GM23338 (cell line): ENCODE measurements at regions not wholly inside any gene's neighbourhood (a gene's known extent, or its start where the extent isn't known, plus 50 kb on each side); places are given as distances from the start of the nearest gene placed in this dataset.

Experiments used
- ATAC-seq: fragments of 200-7000 bp; cut with Tn5 transposase; 3 replicates; pipeline ENCODE4 v1.9.1; 2020
- DNase-seq: peaks from one replicate; pipeline ENCODE4 v3.0.0-alpha.2; 2015; ENCODE audit warnings: low spot score
- H2AFZ ChIP-seq: fragments of 200-600 bp; sonication (generic); 2 replicates; pipeline ENCODE4 v1.8.0; 2016; ENCODE audit warnings: antibody characterized with exemption, mild to moderate bottlenecking, moderate library complexity
- H3F3A ChIP-seq: fragments of 200-600 bp; sonication (generic); replicated peaks from 2 replicates; pipeline ENCODE4 v1.8.0; 2017; ENCODE audit warnings: antibody characterized with exemption, mixed run types, low read depth
- H3K27ac ChIP-seq: fragments of 200-600 bp; sonication (generic); 2 replicates; pipeline ENCODE4 v1.6.1; 2016; ENCODE audit warnings: low read depth
- H3K27me3 ChIP-seq: fragments of 200-600 bp; sonication (generic); 2 replicates; pipeline ENCODE4 v1.8.0; 2016; ENCODE audit warnings: mild to moderate bottlenecking, mixed run types, moderate library complexity; ENCODE audit not compliant: insufficient read depth
- H3K36me3 ChIP-seq: fragments of 200-600 bp; sonication (generic); 2 replicates; pipeline ENCODE4 v1.8.0; 2016; ENCODE audit warnings: mild to moderate bottlenecking; ENCODE audit not compliant: insufficient read depth
- H3K4me1 ChIP-seq: fragments of 200-600 bp; sonication (generic); 2 replicates; pipeline ENCODE4 v1.8.0; 2016; ENCODE audit warnings: mild to moderate bottlenecking, moderate library complexity; ENCODE audit not compliant: insufficient read depth
- H3K4me2 ChIP-seq: fragments of 200-600 bp; sonication (generic); 2 replicates; pipeline ENCODE4 v1.7.1; 2017; ENCODE audit warnings: mixed run types
- H3K4me3 ChIP-seq: fragments of 200-600 bp; sonication (generic); 2 replicates; pipeline ENCODE4 v1.6.1; 2016; ENCODE audit warnings: mixed run types
- H3K79me2 ChIP-seq: fragments of 200-600 bp; sonication (generic); replicated peaks from 2 replicates; pipeline ENCODE4 v1.8.0; 2017; ENCODE audit warnings: mild to moderate bottlenecking; ENCODE audit not compliant: insufficient read depth
- H3K9me2 ChIP-seq: fragments of 200-600 bp; sonication (generic); 2 replicates; pipeline ENCODE4 v1.8.0; 2017; ENCODE audit not compliant: insufficient read depth
- H4K20me1 ChIP-seq: fragments of 200-600 bp; sonication (generic); replicated peaks from 2 replicates; pipeline ENCODE4 v1.8.0; 2017; ENCODE audit warnings: mild to moderate bottlenecking; ENCODE audit not compliant: insufficient read depth
- H3K27ac Mint-ChIP-seq: 2 replicates; pipeline ENCODE4 v1.8.0; 2020; ENCODE audit warnings: inconsistent platforms, mild to moderate bottlenecking, moderate library complexity, mixed read lengths
- H3K27me3 Mint-ChIP-seq: 3 replicates; pipeline ENCODE4 v1.8.0; 2022; ENCODE audit warnings: low read depth, mild to moderate bottlenecking, moderate library complexity, mixed read lengths, inconsistent platforms; ENCODE audit not compliant: insufficient read depth, poor library complexity
- H3K36me3 Mint-ChIP-seq: 3 replicates; pipeline ENCODE4 v1.8.0; 2021; ENCODE audit warnings: low read depth, mild to moderate bottlenecking, inconsistent platforms, moderate library complexity, mixed read lengths
- H3K4me1 Mint-ChIP-seq: 3 replicates; pipeline ENCODE4 v1.8.0; 2020; ENCODE audit warnings: mild to moderate bottlenecking, inconsistent platforms, mixed read lengths
- H3K4me3 Mint-ChIP-seq: 3 replicates; pipeline ENCODE4 v1.8.0; 2021; ENCODE audit warnings: moderate library complexity, mild to moderate bottlenecking, inconsistent platforms, mixed read lengths
- H3K9me3 Mint-ChIP-seq: 3 replicates; pipeline ENCODE4 v1.8.0; 2020; ENCODE audit warnings: moderate library complexity, mild to moderate bottlenecking, inconsistent platforms, mixed read lengths
- EZH2phosphoT487 ChIP-seq: fragments of 200-600 bp; sonication (generic); IDR thresholded peaks from one replicate; pipeline ENCODE4 v1.8.1; 2018; ENCODE audit warnings: antibody characterized with exemption; ENCODE audit not compliant: unreplicated experiment
- JUNB ChIP-seq: IDR thresholded peaks from one replicate; pipeline ENCODE4 v1.6.1; 2016; ENCODE audit warnings: antibody characterized with exemption; ENCODE audit not compliant: unreplicated experiment
- NANOG ChIP-seq: IDR thresholded peaks from 2 replicates; pipeline ENCODE4 v1.6.1; 2016; ENCODE audit warnings: antibody characterized with exemption, borderline replicate concordance
- POLR2AphosphoS5 ChIP-seq: IDR thresholded peaks from 2 replicates; pipeline ENCODE4 v1.6.1; 2016; ENCODE audit warnings: antibody characterized with exemption, low read depth
- STAT1 ChIP-seq: IDR thresholded peaks from one replicate; pipeline ENCODE4 v1.6.1; 2016; ENCODE audit warnings: antibody characterized with exemption; ENCODE audit not compliant: unreplicated experiment
- ZNF114 ChIP-seq: fragments of 250-450 bp; sonication (Bioruptor Pico); IDR thresholded peaks from 2 replicates; pipeline ENCODE4 v1.5.0; 2020; ENCODE audit warnings: mild to moderate bottlenecking, moderate library complexity
- ZNF331 ChIP-seq: fragments of 250-450 bp; sonication (Bioruptor Pico); IDR thresholded peaks from 2 replicates; pipeline ENCODE4 v1.5.0; 2020; ENCODE audit warnings: low read depth, mild to moderate bottlenecking, moderate library complexity
- TF ChIP-seq, protein P1 (sequence below): IDR thresholded peaks from 2 replicates; pipeline ENCODE4 v1.6.1; 2016; ENCODE audit warnings: antibody characterized with exemption
- TF ChIP-seq, protein P2 (sequence below): IDR thresholded peaks from one replicate; pipeline ENCODE4 v1.6.1; 2018; ENCODE audit warnings: antibody characterized with exemption; ENCODE audit not compliant: unreplicated experiment
- TF ChIP-seq, protein P3 (sequence below): fragments of 250-450 bp; sonication (Bioruptor Pico); IDR thresholded peaks from 2 replicates; pipeline ENCODE4 v1.5.0; 2020; ENCODE audit warnings: mild to moderate bottlenecking, moderate library complexity

DNA sequence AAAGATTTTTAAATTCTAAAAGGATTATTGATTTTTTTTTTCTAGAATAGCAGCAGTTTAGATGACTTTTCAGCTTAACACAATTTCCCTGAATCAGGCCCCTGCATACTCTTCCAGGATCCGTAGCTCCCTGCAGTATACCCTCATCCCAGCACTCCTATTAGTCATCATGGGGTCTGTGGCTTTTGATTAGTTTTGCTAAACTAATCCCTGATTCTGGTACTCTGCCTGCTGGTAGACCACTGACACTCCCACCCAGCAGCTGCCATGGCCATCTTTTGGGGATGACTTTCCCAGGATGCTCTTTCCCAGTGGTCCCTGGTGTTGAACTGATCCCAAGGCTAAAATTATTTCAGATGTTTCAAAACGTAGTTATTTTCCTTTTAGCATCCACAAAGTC, 802.0 kb downstream of the RAPGEF2 start:
- 0 out of 2 replicates have a peak, but pooled peaks cover 3% of the 10 kb centered on the region for H3K4me1 ChIP-seq
- TF ChIP-seq JUNB (no peak), ZNF114 (no peak), NANOG (no peak), STAT1 (no peak)
- TF ChIP-seq, protein P1, sequence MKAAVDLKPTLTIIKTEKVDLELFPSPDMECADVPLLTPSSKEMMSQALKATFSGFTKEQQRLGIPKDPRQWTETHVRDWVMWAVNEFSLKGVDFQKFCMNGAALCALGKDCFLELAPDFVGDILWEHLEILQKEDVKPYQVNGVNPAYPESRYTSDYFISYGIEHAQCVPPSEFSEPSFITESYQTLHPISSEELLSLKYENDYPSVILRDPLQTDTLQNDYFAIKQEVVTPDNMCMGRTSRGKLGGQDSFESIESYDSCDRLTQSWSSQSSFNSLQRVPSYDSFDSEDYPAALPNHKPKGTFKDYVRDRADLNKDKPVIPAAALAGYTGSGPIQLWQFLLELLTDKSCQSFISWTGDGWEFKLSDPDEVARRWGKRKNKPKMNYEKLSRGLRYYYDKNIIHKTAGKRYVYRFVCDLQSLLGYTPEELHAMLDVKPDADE: no peak
- DNase-seq: no peak
- no peak overlapping the region for H3K4me2 ChIP-seq
- no peaks in the 10 kb centered on the region for H3K9me2 ChIP-seq
- no peak overlapping the region for H3K27ac Mint-ChIP-seq
- no peaks in the 10 kb centered on the region for H3K27me3 ChIP-seq
- H3K4me3 Mint-ChIP-seq: no peak overlapping the region
- H3K36me3 ChIP-seq: no peaks in the 10 kb centered on the region
- H4K20me1 ChIP-seq: no peaks in the 10 kb centered on the region
- H3K79me2 ChIP-seq: no peaks in the 10 kb centered on the region
- H3F3A ChIP-seq: no peaks in the 10 kb centered on the region
- no peak for ATAC-seq
- no peak overlapping the region for H3K4me3 ChIP-seq
- peaks cover 3% of the 10 kb centered on the region; the same call in 2 of the 3 replicates for H3K4me1 Mint-ChIP-seq
- no peaks in the 10 kb centered on the region for H3K36me3 Mint-ChIP-seq
- no peak overlapping the region for H2AFZ ChIP-seq
- no peaks in the 10 kb centered on the region for H3K27me3 Mint-ChIP-seq
- H3K9me3 Mint-ChIP-seq: no peaks in the 10 kb centered on the region
- H3K27ac ChIP-seq: no peak overlapping the region

DNA sequence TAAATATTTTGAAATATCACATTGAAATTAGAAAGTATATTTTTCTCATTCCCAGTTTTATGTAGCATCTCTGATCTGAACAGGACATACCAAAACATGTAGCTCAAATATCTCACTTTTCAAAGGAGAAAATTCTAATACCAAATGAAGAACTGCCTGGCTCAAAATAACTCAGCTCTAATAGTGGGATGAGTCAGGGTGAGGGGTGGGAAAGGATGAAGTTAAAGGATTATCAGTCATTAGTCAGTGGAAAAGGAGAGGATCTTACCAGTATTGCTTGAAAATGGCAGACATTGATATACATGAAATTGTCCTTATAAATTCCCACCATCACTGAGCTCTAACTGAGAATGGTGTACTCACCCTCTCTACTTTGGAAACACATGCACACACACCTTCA, 803.2 kb downstream of the RAPGEF2 start:
- no peaks in the 10 kb centered on the region for H3K27me3 ChIP-seq
- H3K27ac ChIP-seq: no peak overlapping the region
- H3K4me2 ChIP-seq: no peak overlapping the region
- H3K4me3 ChIP-seq: no peak overlapping the region
- 0 out of 2 replicates have a peak, but pooled peaks cover 3% of the 10 kb centered on the region for H3K4me1 ChIP-seq
- no peak overlapping the region for H3K4me3 Mint-ChIP-seq
- ATAC-seq: no peak
- no peaks in the 10 kb centered on the region for H3K36me3 Mint-ChIP-seq
- H3K27ac Mint-ChIP-seq: no peak overlapping the region
- DNase-seq: no peak
- no peaks in the 10 kb centered on the region for H3K9me2 ChIP-seq
- no peaks in the 10 kb centered on the region for H3K36me3 ChIP-seq
- H3K9me3 Mint-ChIP-seq: no peaks in the 10 kb centered on the region
- H3K79me2 ChIP-seq: no peaks in the 10 kb centered on the region
- peaks cover 3% of the 10 kb centered on the region; the same call in 2 of the 3 replicates for H3K4me1 Mint-ChIP-seq
- no peaks in the 10 kb centered on the region for H4K20me1 ChIP-seq
- H3F3A ChIP-seq: no peaks in the 10 kb centered on the region
- no peaks in the 10 kb centered on the region for H3K27me3 Mint-ChIP-seq
- no peak overlapping the region for H2AFZ ChIP-seq
- TF ChIP-seq, protein P2, sequence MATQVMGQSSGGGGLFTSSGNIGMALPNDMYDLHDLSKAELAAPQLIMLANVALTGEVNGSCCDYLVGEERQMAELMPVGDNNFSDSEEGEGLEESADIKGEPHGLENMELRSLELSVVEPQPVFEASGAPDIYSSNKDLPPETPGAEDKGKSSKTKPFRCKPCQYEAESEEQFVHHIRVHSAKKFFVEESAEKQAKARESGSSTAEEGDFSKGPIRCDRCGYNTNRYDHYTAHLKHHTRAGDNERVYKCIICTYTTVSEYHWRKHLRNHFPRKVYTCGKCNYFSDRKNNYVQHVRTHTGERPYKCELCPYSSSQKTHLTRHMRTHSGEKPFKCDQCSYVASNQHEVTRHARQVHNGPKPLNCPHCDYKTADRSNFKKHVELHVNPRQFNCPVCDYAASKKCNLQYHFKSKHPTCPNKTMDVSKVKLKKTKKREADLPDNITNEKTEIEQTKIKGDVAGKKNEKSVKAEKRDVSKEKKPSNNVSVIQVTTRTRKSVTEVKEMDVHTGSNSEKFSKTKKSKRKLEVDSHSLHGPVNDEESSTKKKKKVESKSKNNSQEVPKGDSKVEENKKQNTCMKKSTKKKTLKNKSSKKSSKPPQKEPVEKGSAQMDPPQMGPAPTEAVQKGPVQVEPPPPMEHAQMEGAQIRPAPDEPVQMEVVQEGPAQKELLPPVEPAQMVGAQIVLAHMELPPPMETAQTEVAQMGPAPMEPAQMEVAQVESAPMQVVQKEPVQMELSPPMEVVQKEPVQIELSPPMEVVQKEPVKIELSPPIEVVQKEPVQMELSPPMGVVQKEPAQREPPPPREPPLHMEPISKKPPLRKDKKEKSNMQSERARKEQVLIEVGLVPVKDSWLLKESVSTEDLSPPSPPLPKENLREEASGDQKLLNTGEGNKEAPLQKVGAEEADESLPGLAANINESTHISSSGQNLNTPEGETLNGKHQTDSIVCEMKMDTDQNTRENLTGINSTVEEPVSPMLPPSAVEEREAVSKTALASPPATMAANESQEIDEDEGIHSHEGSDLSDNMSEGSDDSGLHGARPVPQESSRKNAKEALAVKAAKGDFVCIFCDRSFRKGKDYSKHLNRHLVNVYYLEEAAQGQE: no peak
- TF ChIP-seq, protein P3, sequence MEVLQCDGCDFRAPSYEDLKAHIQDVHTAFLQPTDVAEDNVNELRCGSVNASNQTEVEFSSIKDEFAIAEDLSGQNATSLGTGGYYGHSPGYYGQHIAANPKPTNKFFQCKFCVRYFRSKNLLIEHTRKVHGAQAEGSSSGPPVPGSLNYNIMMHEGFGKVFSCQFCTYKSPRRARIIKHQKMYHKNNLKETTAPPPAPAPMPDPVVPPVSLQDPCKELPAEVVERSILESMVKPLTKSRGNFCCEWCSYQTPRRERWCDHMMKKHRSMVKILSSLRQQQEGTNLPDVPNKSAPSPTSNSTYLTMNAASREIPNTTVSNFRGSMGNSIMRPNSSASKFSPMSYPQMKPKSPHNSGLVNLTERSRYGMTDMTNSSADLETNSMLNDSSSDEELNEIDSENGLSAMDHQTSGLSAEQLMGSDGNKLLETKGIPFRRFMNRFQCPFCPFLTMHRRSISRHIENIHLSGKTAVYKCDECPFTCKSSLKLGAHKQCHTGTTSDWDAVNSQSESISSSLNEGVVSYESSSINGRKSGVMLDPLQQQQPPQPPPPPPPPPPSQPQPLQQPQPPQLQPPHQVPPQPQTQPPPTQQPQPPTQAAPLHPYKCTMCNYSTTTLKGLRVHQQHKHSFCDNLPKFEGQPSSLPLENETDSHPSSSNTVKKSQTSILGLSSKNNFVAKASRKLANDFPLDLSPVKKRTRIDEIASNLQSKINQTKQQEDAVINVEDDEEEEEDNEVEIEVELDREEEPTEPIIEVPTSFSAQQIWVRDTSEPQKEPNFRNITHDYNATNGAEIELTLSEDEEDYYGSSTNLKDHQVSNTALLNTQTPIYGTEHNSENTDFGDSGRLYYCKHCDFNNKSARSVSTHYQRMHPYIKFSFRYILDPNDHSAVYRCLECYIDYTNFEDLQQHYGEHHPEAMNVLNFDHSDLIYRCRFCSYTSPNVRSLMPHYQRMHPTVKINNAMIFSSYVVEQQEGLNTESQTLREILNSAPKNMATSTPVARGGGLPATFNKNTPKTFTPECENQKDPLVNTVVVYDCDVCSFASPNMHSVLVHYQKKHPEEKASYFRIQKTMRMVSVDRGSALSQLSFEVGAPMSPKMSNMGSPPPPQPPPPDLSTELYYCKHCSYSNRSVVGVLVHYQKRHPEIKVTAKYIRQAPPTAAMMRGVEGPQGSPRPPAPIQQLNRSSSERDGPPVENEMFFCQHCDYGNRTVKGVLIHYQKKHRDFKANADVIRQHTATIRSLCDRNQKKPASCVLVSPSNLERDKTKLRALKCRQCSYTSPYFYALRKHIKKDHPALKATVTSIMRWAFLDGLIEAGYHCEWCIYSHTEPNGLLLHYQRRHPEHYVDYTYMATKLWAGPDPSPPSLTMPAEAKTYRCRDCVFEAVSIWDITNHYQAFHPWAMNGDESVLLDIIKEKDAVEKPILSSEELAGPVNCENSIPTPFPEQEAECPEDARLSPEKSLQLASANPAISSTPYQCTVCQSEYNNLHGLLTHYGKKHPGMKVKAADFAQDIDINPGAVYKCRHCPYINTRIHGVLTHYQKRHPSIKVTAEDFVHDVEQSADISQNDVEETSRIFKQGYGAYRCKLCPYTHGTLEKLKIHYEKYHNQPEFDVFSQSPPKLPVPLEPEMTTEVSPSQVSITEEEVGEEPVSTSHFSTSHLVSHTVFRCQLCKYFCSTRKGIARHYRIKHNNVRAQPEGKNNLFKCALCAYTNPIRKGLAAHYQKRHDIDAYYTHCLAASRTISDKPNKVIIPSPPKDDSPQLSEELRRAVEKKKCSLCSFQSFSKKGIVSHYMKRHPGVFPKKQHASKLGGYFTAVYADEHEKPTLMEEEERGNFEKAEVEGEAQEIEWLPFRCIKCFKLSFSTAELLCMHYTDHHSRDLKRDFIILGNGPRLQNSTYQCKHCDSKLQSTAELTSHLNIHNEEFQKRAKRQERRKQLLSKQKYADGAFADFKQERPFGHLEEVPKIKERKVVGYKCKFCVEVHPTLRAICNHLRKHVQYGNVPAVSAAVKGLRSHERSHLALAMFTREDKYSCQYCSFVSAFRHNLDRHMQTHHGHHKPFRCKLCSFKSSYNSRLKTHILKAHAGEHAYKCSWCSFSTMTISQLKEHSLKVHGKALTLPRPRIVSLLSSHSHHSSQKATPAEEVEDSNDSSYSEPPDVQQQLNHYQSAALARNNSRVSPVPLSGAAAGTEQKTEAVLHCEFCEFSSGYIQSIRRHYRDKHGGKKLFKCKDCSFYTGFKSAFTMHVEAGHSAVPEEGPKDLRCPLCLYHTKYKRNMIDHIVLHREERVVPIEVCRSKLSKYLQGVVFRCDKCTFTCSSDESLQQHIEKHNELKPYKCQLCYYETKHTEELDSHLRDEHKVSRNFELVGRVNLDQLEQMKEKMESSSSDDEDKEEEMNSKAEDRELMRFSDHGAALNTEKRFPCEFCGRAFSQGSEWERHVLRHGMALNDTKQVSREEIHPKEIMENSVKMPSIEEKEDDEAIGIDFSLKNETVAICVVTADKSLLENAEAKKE (CRISPR knock-in tag): no peak
- TF ChIP-seq JUNB (no peak), POLR2AphosphoS5 (no peak), NANOG (no peak), ZNF331 (no peak), EZH2phosphoT487 (no peak), ZNF114 (no peak), STAT1 (no peak)
- TF ChIP-seq, protein P1: no peak
